DMS153 treated with DMSO at 0.1 percent for 48 hours (cell line): ENCODE measurements at regions not wholly inside any gene's neighbourhood (a gene's known extent, or its start where the extent isn't known, plus 50 kb on each side); places are given as distances from the start of the nearest gene placed in this dataset.

Experiments
- DNase-seq: peaks from one replicate; lab custom pipeline; 2025; ENCODE audit not compliant: unreplicated experiment; lab: John Stamatoyannopoulos, UW

- DNase-seq, result no peak
Measured at GRCh38 chr22:27635435-27635834, 166.1 kb downstream of the MN1 start.

GRCh38 chr22:27635852-27636251, 165.7 kb downstream of the MN1 start:
- no peak for DNase-seq

GRCh38 chr22:27636716-27637508, 164.6 kb downstream of the MN1 start:
- no peak for DNase-seq

DNA sequence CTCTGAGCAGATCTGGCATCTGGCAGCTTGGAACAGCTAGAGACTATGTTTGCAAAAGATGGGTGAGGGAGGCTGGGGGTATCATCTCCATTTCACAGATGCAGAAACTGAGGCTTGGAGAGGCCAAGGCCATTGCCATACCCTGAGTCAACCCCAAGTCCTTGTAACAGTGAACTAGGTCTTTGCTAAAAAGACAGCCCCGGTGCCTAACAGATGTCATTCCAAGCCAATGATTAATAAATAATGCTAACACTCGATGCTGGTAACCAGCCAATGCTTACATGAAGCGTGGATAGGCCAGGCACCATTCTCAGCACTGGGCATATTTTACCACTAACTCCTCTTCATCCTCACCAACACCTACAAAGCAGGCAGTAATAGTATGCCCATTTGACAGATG, 164.0 kb downstream of the MN1 start:
- DNase-seq, result no peak

- no peak for DNase-seq
Measured at GRCh38 chr22:27638329-27639233, 163.0 kb downstream of the MN1 start.

GRCh38 chr22:27639248-27640086, 162.1 kb downstream of the MN1 start:
- DNase-seq, result no peak

GRCh38 chr22:27641049-27641795, 160.3 kb downstream of the MN1 start:
- DNase-seq, result no peak

- DNase-seq, result no peak
Measured at GRCh38 chr22:27642104-27642800, 159.3 kb downstream of the MN1 start.

GRCh38 chr22:27643907-27644306, 157.6 kb downstream of the MN1 start:
- DNase-seq, result no peak

GRCh38 chr22:27644566-27644965, 157.0 kb downstream of the MN1 start:
- no peak for DNase-seq

GRCh38 chr22:27647540-27647939, 154.0 kb downstream of the MN1 start:
- DNase-seq, result no peak

DNA sequence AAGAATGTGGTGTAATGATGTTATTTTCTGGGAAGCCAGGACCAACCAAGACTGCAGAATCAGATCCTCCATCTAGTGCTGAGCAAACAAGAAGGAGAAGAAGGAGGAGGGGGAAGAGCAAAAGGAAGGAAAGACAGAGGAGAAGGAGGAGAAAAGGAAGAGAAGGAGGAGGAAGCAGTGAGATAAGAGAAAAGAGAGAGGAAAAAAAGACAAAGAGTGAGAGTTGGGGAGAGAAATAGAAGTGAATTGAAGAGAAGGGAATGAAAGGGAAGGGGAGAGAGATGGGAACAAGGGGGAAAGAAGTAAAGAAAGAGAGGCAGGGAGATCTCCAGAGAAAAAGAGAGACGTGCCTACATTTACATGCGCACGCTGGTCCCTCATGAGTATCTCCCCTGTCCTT, 153.5 kb downstream of the MN1 start:
- DNase-seq, result no peak

DNA sequence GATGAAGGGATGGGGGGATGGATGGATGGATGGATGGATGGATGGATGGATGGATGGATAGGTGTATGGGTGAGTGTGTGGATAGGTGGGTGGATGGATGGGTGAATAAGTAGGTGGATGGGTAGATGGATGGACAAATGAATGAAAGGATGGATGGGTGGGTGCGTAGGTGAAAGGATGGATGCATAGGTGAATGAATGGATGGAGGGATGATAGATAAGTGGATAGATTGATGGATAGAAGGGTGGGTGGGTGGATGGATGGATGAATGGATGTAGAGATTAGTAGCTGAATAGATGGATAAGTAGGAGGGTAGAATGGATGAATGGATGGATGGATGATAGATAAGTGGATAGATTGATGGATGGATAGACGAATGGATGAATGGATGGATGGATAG, 152.7 kb downstream of the MN1 start:
- no peak for DNase-seq

DNA sequence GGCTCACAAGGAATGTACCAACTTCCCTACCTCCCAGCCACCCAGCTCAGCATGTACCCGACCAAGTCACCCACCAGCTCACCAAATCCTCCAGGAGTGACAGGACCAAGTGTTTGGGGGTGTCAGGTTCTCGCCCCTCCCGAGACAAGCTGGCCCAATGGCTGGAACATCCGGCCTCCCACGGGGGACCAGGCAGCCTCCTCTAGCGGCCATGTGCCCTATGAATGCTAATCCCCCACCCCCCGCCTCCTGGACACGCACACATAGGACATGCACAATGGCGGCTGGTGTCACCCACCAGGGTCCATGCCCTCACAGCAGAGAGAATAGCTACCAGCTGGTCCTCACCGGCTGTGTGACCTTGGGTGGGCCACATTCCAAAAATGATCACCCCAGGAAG, 151.0 kb downstream of the MN1 start:
- DNase-seq, result no peak

DNA sequence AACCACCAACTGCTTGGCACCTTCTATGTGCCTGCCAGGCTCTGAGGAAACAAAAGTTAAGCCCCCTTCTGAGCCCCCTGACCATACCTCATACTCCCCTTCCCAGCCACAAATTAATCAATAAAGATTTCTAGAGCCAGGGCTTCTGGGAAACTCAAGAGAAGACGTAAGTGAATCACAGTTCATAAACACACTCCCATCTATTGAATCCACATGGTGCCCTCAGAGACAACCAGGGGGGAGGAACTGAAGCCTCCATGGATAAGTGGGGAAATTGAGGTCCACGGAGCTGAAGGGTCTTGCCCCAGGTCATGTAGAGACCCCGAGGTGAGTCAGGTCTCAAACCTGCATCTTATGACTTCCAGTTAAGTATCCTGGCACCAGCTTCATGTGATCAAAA, 150.6 kb downstream of the MN1 start:
- DNase-seq, result no peak

DNA sequence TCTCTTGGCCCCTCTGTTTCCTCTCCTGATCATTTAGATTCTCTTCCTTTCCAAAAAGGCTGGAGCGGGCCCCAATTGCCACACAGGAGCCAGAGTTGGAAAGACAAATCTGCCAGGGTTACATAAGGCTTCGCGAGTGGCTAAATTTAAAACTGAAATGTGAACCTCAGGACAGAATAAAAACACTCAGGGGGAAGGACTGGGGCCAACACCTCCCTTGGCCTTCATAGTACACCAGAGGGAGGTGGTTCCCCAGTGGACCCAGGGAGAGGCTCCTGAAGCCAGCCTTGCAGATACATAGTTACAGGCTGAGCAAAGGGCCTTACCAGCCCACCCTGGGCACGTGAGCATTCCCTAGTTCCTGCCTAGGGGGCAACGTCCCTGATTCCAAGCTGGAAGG, 150.1 kb downstream of the MN1 start:
- no peak for DNase-seq

DNA sequence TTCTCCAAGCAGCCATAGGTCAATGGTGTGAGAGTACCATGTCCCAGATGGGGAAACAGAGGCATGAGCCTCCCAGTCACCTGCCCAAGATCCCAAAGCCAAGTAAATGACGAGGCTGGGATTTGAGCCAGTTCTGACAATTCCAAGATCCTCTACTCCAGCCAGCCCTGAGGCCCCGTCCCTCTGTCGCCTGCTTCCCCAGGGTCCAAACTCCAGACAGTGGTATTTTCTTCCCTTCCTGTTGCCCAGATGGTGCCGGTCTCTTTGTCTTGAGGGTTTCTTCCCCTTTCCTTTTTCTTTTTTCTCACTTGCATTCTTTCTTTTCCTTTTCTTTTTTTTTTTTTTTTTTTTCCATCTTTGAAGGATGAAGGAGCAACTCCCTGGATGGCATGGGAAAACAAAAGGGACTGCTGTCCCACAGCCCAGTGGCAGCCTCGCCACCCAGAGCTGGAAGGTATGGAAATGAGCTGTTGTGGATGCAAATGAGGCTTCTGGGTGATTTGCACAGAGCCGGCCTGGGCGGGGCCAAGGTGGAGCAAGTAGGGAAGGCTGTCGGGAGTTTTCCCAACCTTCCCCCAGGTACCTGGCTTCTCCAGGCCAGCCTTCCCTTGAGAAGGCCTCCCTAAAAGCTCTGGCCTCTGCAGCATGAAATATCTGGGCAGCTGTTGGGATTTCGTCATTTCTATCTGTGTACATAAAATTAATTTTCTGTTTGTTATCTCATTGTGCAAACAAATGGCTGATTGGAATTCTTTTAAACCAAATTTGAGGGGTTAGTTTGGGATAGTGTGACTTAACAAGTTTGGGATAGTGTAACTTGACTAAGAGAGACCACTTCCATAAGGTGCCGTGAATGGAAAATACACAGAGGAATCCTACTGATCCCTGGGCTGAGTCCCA, 146.8 kb downstream of the MN1 start:
- no peak for DNase-seq

- DNase-seq, result no peak
Measured at GRCh38 chr22:27655582-27656185, 145.9 kb downstream of the MN1 start.

DNA sequence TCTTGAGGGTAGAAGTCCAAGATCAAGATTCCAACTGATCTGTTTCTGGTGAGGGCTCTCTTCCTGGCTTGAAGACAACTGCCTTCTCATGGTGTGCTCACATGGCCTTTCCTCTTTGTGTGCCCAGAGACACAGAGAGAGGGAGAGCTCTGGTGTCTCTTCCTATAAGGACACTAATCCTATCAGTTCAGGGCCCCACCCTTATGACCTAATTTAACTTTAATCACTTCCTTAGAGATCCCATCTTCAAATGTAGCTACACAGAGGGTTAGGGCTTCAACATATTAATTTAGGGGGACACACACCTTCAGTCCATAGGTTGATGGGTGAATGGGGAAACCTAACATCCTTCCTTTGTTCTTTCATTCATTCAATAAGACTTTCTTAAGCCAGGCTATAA, 144.6 kb downstream of the MN1 start:
- no peak for DNase-seq
